Urinary bladder (tissue), 3 donors: ENCODE measurements at regions not wholly inside any gene's neighbourhood (a gene's known extent, or its start where the extent isn't known, plus 50 kb on each side); places are given as distances from the start of the nearest gene placed in this dataset.

Experiments used
- DNase-seq: peaks from one replicate; pipeline ENCODE4 v3.0.0-alpha.2; 2015; ENCODE audit errors: extremely low spot score
- H3K27ac ChIP-seq: one replicate; pipeline ENCODE4 v1.5.1; 2013; ENCODE audit warnings: low read depth, mild to moderate bottlenecking, moderate library complexity
- H3K36me3 ChIP-seq: one replicate; pipeline ENCODE4 v1.6.1; 2013; ENCODE audit warnings: mild to moderate bottlenecking, moderate library complexity; ENCODE audit not compliant: insufficient read depth
- H3K4me1 ChIP-seq: one replicate; pipeline ENCODE4 v1.6.1; 2013; ENCODE audit warnings: mild to moderate bottlenecking, moderate library complexity; ENCODE audit not compliant: insufficient read depth
- H3K4me3 ChIP-seq: one replicate; pipeline ENCODE4 v1.5.1; 2013; ENCODE audit warnings: low read depth, low read length
- WGBS: extraction: QIAGEN DNeasy Blood & Tissue Kit; methylation state at CpG from one replicate; pipeline ENCODE4 v1.1.7; 2013; 5-methylcytosine and 5-hydroxymethylcytosine counted together
- donor health status: healthy with polysubstance abuse.
- donor health status: healthy.

GRCh38 chr15:57767481-57767880 lies 61.0 kb downstream of the POLR2M start:
- Histone ChIP-seq H3K36me3 (no peaks in the 10 kb centered on the region), H3K4me1 (no peaks in the 10 kb centered on the region), H3K27ac (no peak overlapping the region), H3K4me3 (no peak overlapping the region)
- DNase-seq: no peak
- 80% methylated on average over 2 of the region's 2 CpGs for WGBS

DNA sequence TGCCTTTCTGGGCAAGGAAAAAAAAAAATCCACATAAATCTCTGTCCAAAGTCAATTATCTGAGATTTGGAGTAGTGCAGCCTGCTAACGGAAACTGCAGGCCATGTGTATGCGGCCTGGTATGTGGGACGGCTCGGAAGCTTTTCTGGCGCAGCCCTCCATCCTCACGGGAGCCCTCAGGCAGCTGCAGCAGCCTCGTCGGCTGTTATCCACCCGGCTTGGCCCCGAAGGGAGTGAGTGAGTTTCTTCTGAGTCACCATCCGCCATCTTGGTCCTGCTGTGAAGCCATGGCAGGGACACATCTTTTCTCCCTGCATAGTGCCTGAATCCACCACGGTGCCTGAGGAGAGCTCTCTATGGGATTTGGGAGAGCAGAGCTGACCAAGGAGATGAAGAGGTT lies 62.8 kb downstream of the POLR2M start:
- Histone ChIP-seq H3K27ac (no peak overlapping the region), H3K36me3 (no peaks in the 10 kb centered on the region), H3K4me3 (no peak overlapping the region), H3K4me1 (no peaks in the 10 kb centered on the region)
- no peak for DNase-seq
- 60% methylated on average over 12 of the region's 12 CpGs for WGBS

- Histone ChIP-seq H3K36me3 (no peaks in the 10 kb centered on the region), H3K4me3 (no peak overlapping the region), H3K27ac (no peak overlapping the region), H3K4me1 (no peaks in the 10 kb centered on the region)
- 66% methylated on average over 3 of the region's 3 CpGs for WGBS
- no peak for DNase-seq
Measured at GRCh38 chr15:57770495-57770894, 64.0 kb downstream of the POLR2M start.

DNA sequence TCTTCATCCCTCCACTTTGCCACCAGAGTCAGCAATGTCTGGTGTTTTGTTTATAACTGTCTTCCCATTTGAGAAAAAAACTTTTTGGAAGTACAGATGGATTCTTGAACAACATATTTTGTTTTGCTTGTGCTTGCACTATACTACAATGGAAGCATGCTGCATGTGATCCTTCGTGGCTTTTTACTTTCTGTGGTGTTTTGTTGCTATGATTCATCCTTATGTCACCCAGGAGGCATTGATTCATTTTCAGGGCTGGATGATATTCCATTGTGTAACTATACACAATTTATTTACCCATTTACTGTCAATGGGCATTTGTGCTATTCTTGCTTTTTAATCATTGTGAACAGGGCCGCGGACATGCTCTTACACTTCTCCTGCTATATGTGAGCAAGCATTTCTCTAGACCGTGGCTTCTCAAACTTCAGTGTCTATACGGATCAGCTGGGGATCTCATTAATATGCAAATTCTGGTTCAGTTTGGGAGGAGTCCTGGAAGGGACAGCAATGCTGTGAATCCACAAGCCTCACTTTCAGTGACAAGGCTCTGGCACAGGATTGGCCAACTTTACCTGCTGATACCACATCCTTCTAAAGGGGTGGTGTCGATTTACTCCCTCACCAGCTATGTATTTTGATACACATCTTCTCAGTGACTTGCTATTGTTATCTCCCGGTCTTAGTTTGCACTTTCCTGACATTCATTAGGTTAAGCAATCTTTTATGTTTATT lies 65.9 kb downstream of the POLR2M start:
- 81% methylated on average over 7 of the region's 7 CpGs for WGBS
- Histone ChIP-seq H3K4me1 (no peaks in the 10 kb centered on the region), H3K4me3 (no peak overlapping the region), H3K27ac (no peak overlapping the region), H3K36me3 (no peaks in the 10 kb centered on the region)
- no peak for DNase-seq

DNA sequence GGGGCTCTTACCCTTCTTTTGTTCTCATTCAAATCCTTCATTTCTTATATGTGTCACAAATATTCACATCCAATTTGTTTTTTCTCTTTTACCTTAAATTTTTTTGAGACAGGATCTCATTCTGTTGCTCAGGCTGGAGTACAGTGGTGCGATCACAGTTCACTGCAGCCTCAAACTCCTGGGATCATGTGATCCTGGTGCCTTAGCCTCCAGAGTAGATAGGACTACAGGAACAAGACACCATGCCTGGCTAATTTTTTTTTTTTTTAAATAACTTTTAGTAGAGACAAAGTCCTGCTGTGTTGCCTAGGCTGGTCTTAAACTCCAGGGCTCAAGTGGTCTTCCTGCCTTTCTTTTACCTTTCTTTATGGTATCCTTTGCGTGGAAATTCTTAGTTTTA lies 66.5 kb downstream of the POLR2M start:
- Histone ChIP-seq H3K27ac (no peak overlapping the region), H3K4me1 (no peaks in the 10 kb centered on the region), H3K36me3 (no peaks in the 10 kb centered on the region), H3K4me3 (no peak overlapping the region)
- 95% methylated on average over 2 of the region's 2 CpGs for WGBS
- DNase-seq: no peak

DNA sequence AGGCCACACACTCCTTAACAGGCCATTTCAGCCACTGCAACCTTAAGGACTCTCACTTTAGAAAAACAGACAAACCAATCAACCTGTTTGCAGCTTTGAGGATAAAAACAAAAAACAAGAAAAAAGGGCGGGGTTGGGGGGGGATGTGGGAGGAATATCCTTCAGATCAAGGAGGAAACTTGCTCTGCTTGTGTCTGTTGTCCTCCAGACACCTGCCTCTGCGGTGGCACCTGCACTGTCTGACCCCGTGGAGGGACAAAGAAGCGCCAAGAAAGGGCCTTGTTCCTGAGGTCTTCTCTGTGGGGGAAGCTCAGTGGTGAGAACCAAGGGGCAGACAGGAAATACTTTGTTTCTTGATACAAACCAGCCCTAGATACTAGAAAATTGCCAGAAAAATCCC lies 70.5 kb downstream of the POLR2M start:
- Histone ChIP-seq H3K36me3 (no peaks in the 10 kb centered on the region), H3K4me3 (no peak overlapping the region), H3K27ac (no peak overlapping the region), H3K4me1 (no peaks in the 10 kb centered on the region)
- no peak for DNase-seq
- 88% methylated on average over 4 of the region's 4 CpGs for WGBS

DNA sequence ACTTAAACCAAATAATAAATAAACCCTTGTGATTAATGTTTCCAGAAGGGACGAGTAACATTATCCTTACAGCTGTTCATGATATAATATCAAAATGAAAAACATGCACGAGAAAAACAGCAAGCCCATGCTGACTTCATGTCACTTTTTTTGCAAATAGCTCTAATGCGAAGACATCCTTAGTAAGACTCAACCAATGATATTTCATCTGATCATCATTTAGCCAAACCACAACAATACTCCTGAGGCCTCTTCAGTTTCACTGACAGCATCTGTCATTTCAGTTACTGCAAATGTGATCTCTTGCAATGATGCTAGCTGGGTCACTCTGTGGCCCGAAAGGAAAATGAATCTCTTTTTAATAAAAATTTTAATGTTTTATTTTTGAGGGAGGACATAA lies 74.0 kb downstream of the POLR2M start:
- H3K4me1 ChIP-seq: no peaks in the 10 kb centered on the region
- no peak overlapping the region for H3K4me3 ChIP-seq
- H3K36me3 ChIP-seq: no peaks in the 10 kb centered on the region
- no peak for DNase-seq
- H3K27ac ChIP-seq: no peak overlapping the region
- WGBS: 63% methylated on average over 4 of the region's 4 CpGs

DNA sequence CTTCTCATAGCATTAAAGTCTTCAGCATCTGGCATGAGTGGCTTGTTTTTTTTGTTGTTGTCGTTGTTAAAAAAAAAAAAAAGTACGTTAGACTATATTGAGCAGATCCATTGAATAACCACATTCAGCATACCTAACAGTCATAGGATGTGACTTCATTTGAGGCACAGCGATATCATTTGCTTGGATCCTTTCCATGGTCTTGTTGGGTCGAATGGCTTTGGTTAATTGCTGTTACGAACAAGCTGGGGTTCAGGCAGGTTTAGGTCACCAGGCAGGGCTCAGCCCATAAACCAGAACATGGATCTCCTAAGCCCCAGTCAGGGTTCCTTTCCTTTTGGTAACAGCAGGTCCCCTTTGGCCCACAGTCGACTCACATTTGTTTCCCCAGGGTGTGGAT lies 76.2 kb downstream of the POLR2M start:
- no peak overlapping the region for H3K4me3 ChIP-seq
- H3K4me1 ChIP-seq: no peaks in the 10 kb centered on the region
- no peak for DNase-seq
- 87% methylated on average over 6 of the region's 6 CpGs for WGBS
- no peak overlapping the region for H3K27ac ChIP-seq
- H3K36me3 ChIP-seq: no peaks in the 10 kb centered on the region

GRCh38 chr15:57784081-57784511 lies 77.6 kb downstream of the POLR2M start:
- WGBS: 60% methylated on average over 4 of the region's 4 CpGs
- no peaks in the 10 kb centered on the region for H3K36me3 ChIP-seq
- no peak overlapping the region for H3K27ac ChIP-seq
- H3K4me1 ChIP-seq: no peaks in the 10 kb centered on the region
- no peak overlapping the region for H3K4me3 ChIP-seq
- DNase-seq: no peak

DNA sequence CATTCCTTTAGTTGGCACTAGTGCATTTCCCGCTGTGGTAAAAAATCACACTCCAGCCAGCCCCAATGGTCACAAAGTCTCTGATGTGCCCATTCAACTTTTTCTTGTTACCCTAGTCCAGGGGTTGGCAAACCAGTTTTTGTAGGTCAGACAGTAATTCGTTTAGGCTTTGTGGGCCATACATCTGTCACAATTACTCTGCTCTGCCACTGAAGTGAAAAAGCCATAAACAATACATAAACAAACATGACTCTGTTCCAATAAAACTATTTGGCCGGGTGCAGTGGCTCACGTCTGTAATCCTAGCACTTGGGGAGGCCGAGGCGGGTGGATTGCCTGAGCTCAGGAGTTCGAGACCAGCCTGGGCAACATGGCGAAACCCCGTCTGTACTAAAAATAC lies 78.5 kb downstream of the POLR2M start:
- Histone ChIP-seq H3K36me3 (no peaks in the 10 kb centered on the region), H3K27ac (no peak overlapping the region), H3K4me3 (no peak overlapping the region), H3K4me1 (no peaks in the 10 kb centered on the region)
- no peak for DNase-seq
- WGBS: 64% methylated on average over 9 of the region's 9 CpGs

- Histone ChIP-seq H3K27ac (no peak overlapping the region), H3K36me3 (no peaks in the 10 kb centered on the region), H3K4me1 (no peaks in the 10 kb centered on the region), H3K4me3 (no peak overlapping the region)
- 91% methylated on average over 3 of the region's 3 CpGs for WGBS
- no peak for DNase-seq
Measured at GRCh38 chr15:57785959-57786358, 79.4 kb downstream of the POLR2M start.

GRCh38 chr15:57789225-57789624 lies 82.7 kb downstream of the POLR2M start:
- WGBS: 45% methylated on average over 2 of the region's 2 CpGs
- H3K4me3 ChIP-seq: no peak overlapping the region
- H3K36me3 ChIP-seq: no peaks in the 10 kb centered on the region
- DNase-seq: no peak
- H3K27ac ChIP-seq: no peak overlapping the region
- H3K4me1 ChIP-seq: no peaks in the 10 kb centered on the region

- WGBS: 76% methylated on average over 9 of the region's 9 CpGs
- no peaks in the 10 kb centered on the region for H3K36me3 ChIP-seq
- H3K27ac ChIP-seq: no peak overlapping the region
- H3K4me1 ChIP-seq: no peaks in the 10 kb centered on the region
- no peak for DNase-seq
- no peak overlapping the region for H3K4me3 ChIP-seq
Measured at GRCh38 chr15:57792724-57793449, 86.4 kb downstream of the POLR2M start.

DNA sequence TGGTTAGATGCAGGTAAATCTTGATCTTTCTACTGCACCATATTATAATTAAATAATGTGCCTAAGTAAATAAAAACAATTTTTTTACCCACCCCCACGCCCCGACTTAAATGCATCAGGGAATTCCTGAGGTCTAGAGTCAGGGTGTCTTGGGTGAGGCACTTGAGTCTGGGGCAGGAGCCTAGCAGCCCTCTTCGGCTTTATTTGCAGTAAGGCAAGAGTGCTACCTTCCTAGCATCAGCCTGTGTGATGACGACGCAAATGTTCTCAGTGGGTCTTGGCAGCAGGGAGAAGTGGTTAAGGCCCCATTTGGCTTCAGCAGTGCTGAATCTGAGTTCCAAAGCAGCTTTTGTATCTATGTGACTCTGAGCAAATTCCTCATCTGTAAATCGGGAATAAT lies 88.7 kb downstream of the POLR2M start:
- Histone ChIP-seq H3K36me3 (no peaks in the 10 kb centered on the region), H3K4me1 (no peaks in the 10 kb centered on the region), H3K4me3 (no peak overlapping the region), H3K27ac (no peak overlapping the region)
- DNase-seq: no peak
- 85% methylated on average over 6 of the region's 6 CpGs for WGBS
